IMR-90 (cell line): ENCODE measurements at regions not wholly inside any gene's neighbourhood (a gene's known extent, or its start where the extent isn't known, plus 50 kb on each side); places are given as distances from the start of the nearest gene placed in this dataset.

Experiments used
- ATAC-seq: fragments of 200-7000 bp; cut with Tn5 transposase; 2 replicates; pipeline ENCODE4 v1.9.1; 2020; ENCODE audit warnings: low read depth, mild to moderate bottlenecking, moderate library complexity
- BruUV-seq: library from RNA; stranded (reverse); fragments of 400-500 nt; replicated peaks from 2 replicates; lab custom pipeline; 2021; lab: Mats Ljungman, UMichigan
- CTCF ChIA-PET: fragments of 300-600 bp; formaldehyde crosslinking; extraction: SDS; loops from one replicate; lab custom pipeline; 2021; ENCODE audit warnings: antibody characterized with exemption; lab: Yijun Ruan, JAX
- POLR2A ChIA-PET: fragments of 300-600 bp; sonication (Branson Sonifier 250); formaldehyde crosslinking; loops from one replicate; lab custom pipeline; 2022; ENCODE audit warnings: antibody characterized with exemption; ENCODE audit not compliant: unreplicated experiment; lab: Charles Lee
- DNase-seq: peaks from one replicate; pipeline ENCODE4 v3.0.0; 2013
- H2AFZ ChIP-seq: replicated peaks from 2 replicates; pipeline ENCODE3; 2013; ENCODE audit warnings: low read length, mild to moderate bottlenecking; ENCODE audit not compliant: poor library complexity
- H2AK5ac ChIP-seq: 2 replicates; pipeline ENCODE4 v1.6.1; 2013; ENCODE audit warnings: low read depth, low read length, inconsistent platforms
- H2AK9ac ChIP-seq: replicated peaks from 2 replicates; pipeline ENCODE3; 2013; ENCODE audit warnings: mild to moderate bottlenecking, low read depth, low read length, moderate library complexity; ENCODE audit not compliant: poor library complexity
- H2BK120ac ChIP-seq: 2 replicates; pipeline ENCODE4 v1.6.1; 2013; ENCODE audit warnings: low read depth, low read length, inconsistent platforms
- H2BK15ac ChIP-seq: 3 replicates; pipeline ENCODE4 v1.6.1; 2013; ENCODE audit warnings: low read depth, low read length, inconsistent platforms
- H2BK20ac ChIP-seq: 2 replicates; pipeline ENCODE4 v1.6.1; 2013; ENCODE audit warnings: low read depth, mild to moderate bottlenecking, inconsistent platforms, low read length, moderate library complexity
- H2BK5ac ChIP-seq: 2 replicates; pipeline ENCODE4 v1.6.1; 2013; ENCODE audit warnings: mild to moderate bottlenecking, low read depth, low read length, inconsistent platforms; ENCODE audit not compliant: poor library complexity, severe bottlenecking
- H3K14ac ChIP-seq: replicated peaks from 2 replicates; pipeline ENCODE4 v1.6.1; 2013; ENCODE audit warnings: low read depth, low read length, inconsistent platforms
- H3K18ac ChIP-seq: 2 replicates; pipeline ENCODE4 v1.6.1; 2013; ENCODE audit warnings: low read depth, low read length, control low read depth
- H3K23ac ChIP-seq: 2 replicates; pipeline ENCODE4 v1.6.1; 2013; ENCODE audit warnings: low read depth, low read length, inconsistent platforms
- H3K27ac ChIP-seq: 2 replicates; pipeline ENCODE4 v1.5.1; 2013; ENCODE audit warnings: mild to moderate bottlenecking, control low read depth, low read length; ENCODE audit not compliant: insufficient read depth
- H3K27me3 ChIP-seq: 2 replicates; pipeline ENCODE4 v1.6.1; 2013; ENCODE audit warnings: low read length; ENCODE audit not compliant: control insufficient read depth, insufficient read depth
- H3K36me3 ChIP-seq: 2 replicates; pipeline ENCODE4 v1.6.1; 2013; ENCODE audit warnings: low read length, mixed read lengths; ENCODE audit not compliant: control insufficient read depth, insufficient read depth
- H3K4ac ChIP-seq: 2 replicates; pipeline ENCODE4 v1.6.1; 2013; ENCODE audit warnings: low read depth, low read length, inconsistent platforms
- H3K4me1 ChIP-seq: 2 replicates; pipeline ENCODE4 v1.6.1; 2013; ENCODE audit warnings: low read length, mixed read lengths; ENCODE audit not compliant: control insufficient read depth, insufficient read depth
- H3K4me2 ChIP-seq: 2 replicates; pipeline ENCODE4 v1.6.1; 2013; ENCODE audit warnings: low read depth, mild to moderate bottlenecking, control low read depth, low read length, moderate library complexity
- H3K4me3 ChIP-seq: 2 replicates; pipeline ENCODE4 v1.5.1; 2013; ENCODE audit warnings: low read depth, mild to moderate bottlenecking, control low read depth, low read length, moderate library complexity; ENCODE audit not compliant: insufficient read depth
- H3K56ac ChIP-seq: 2 replicates; pipeline ENCODE4 v1.6.1; 2013; ENCODE audit warnings: low read length, inconsistent platforms; ENCODE audit not compliant: insufficient read depth; ENCODE audit errors: extremely low read depth
- H3K79me1 ChIP-seq, 2 experiments: 2 replicates each; pipeline ENCODE4 v1.6.1; 2013; ENCODE audit warnings: low read length in 2 of 2, inconsistent platforms in 1 of 2, low read depth in 1 of 2
- H3K9ac ChIP-seq: 2 replicates; pipeline ENCODE4 v1.6.1; 2013; ENCODE audit warnings: low read depth, low read length, control low read depth
- H3K9me1 ChIP-seq: 2 replicates; pipeline ENCODE4 v1.6.1; 2013; ENCODE audit warnings: low read length, inconsistent platforms; ENCODE audit not compliant: insufficient read depth
- H3K9me3 ChIP-seq: 2 replicates; pipeline ENCODE4 v1.6.1; 2013; ENCODE audit warnings: low read length; ENCODE audit not compliant: control insufficient read depth, insufficient read depth
- H4K20me1 ChIP-seq: 2 replicates; pipeline ENCODE4 v1.6.1; 2013; ENCODE audit warnings: low read length, inconsistent platforms; ENCODE audit not compliant: insufficient read depth
- H4K5ac ChIP-seq: 2 replicates; pipeline ENCODE4 v1.6.1; 2013; ENCODE audit warnings: mild to moderate bottlenecking, low read depth, low read length, control low read depth
- H4K8ac ChIP-seq, 2 experiments: 2 replicates each; pipeline ENCODE4 v1.6.1; 2013; ENCODE audit warnings: low read depth in 2 of 2, low read length in 2 of 2, control low read depth in 1 of 2, inconsistent platforms in 1 of 2
- H4K91ac ChIP-seq: 2 replicates; pipeline ENCODE4 v1.6.1; 2013; ENCODE audit warnings: low read depth, low read length, inconsistent platforms; ENCODE audit not compliant: insufficient read depth
- CTCF ChIP-seq: conservative IDR thresholded peaks from 2 replicates; pipeline ENCODE4 v1.5.1; 2012; ENCODE audit warnings: mild to moderate bottlenecking, low read depth, low read length, improper control_type of control experiment
- NFE2L2 ChIP-seq: fragments of 150-350 bp; IDR thresholded peaks from 2 replicates; pipeline ENCODE4 v1.6.1; 2016; ENCODE audit warnings: low read depth, mild to moderate bottlenecking, low read length
- SMC3 ChIP-seq: fragments of 150-350 bp; IDR thresholded peaks from 2 replicates; pipeline ENCODE4 v1.6.1; 2016; ENCODE audit warnings: low read depth, mild to moderate bottlenecking, antibody characterized with exemption, low read length, moderate library complexity
- WGBS, 2 experiments: methylation state at CpG; one replicate each; pipeline versions ENCODE4 v1.1.5 to v1.1.7; 2013; ENCODE audit warnings: missing lambda C conversion rate in 2 of 2; ENCODE audit not compliant: insufficient read length in 1 of 2; ENCODE audit errors: extremely low coverage in 2 of 2; 5-methylcytosine and 5-hydroxymethylcytosine counted together
- dilution Hi-C: fragments of 300-500 bp; cut with HindIII; formaldehyde crosslinking; loops from one replicate; pipeline ENCODE4 v1.14.3; 2018; ENCODE audit warnings: low sequenced_read_pairs; ENCODE audit not compliant: unreplicated experiment
- in situ Hi-C: fragments of 300-500 bp; cut with MboI; formaldehyde crosslinking; loops from 3 replicates; pipeline ENCODE4 v1.14.3; 2019; ENCODE audit warnings: low sequenced_read_pairs, inconsistent platforms, mixed read lengths
- intact Hi-C: fragments of 100-400 bp; cut with micrococcal nuclease; formaldehyde crosslinking; loops from 2 replicates; pipeline ENCODE4 v1.10.0; 2022

DNA sequence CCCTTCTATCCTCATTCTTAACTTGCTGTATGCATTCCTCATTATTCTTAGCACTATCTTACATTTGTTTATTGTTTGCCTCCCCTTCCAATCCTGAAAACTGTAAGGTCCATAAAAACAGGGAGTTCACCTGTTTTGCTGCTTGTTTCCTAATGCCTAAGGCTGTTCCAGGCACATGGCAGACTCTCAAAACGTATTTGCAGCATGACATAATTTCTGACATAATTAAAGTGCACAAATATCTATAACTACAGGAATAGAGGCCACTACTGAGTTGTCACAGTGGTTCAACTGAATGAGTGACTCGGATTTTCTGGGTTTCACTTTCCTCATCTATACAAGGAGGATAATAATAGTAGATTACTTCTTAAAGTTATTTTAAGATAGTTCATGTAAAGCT, 83.0 kb downstream of the HFE start:
- Histone ChIP-seq H3K4ac (no peak overlapping the region), H3K27ac (no peak overlapping the region), H2AFZ (no peak overlapping the region), H3K4me3 (no peak overlapping the region), H3K27me3 (no peaks in the 10 kb centered on the region), H2BK120ac (no peak overlapping the region), H2BK20ac (no peak overlapping the region), H3K14ac (no peak overlapping the region), H4K5ac (no peak overlapping the region), H3K9ac (no peak overlapping the region), H3K4me1 (peaks cover 1% of the 10 kb centered on the region; the same call in 1 of the 2 replicates), H4K91ac (no peak overlapping the region), H2BK15ac (no peak overlapping the region), H3K79me1 (peaks cover 3 to 7% of the 10 kb centered on the region in 2 experiments; a peak in 3 of 4 replicates), H3K18ac (no peak overlapping the region), H3K23ac (no peak overlapping the region), H4K20me1 (no peaks in the 10 kb centered on the region), H3K9me1 (no peaks in the 10 kb centered on the region), H3K9me3 (no peaks in the 10 kb centered on the region), H3K56ac (no peak overlapping the region), H4K8ac (no peak overlapping the region), H2AK9ac (no peak overlapping the region), H3K4me2 (no peak overlapping the region), H2AK5ac (no peak overlapping the region), H2BK5ac (no peak overlapping the region), H3K36me3 (no peaks in the 10 kb centered on the region)
- intact Hi-C loops = no loop called here
- BruUV-seq = no TSS peak
- TF ChIP-seq SMC3 = no peak
- TF ChIP-seq CTCF = no peak
- no peak for TF ChIP-seq NFE2L2
- DNase-seq = no peak
- dilution Hi-C loops = no loop called here
- POLR2A ChIA-PET = no interaction called here
- no CpG with 5 or more reads among the region's 2 CpGs for WGBS, 2 experiments
- CTCF ChIA-PET = no interaction called here
- no peak for ATAC-seq
- in situ Hi-C loops = no loop called here
